Lower lobe of right lung (tissue), 2 donors: ENCODE measurements at regions not wholly inside any gene's neighbourhood (a gene's known extent, or its start where the extent isn't known, plus 50 kb on each side); places are given as distances from the start of the nearest gene placed in this dataset.

Source experiments
- ATAC-seq, 2 donors: fragments of 200-7000 bp; cut with Tn5 transposase; one replicate each; pipeline ENCODE4 v1.9.1; 2020 to 2022; ENCODE audit warnings: mild to moderate bottlenecking in 2 of 2, moderate library complexity in 2 of 2
- DNase-seq: peaks from one replicate; pipeline ENCODE4 v3.0.0-alpha.2; 2020
- H3K27ac ChIP-seq: fragments of 200-600 bp; one replicate; pipeline ENCODE4 v1.8.0; 2022
- H3K27me3 ChIP-seq: fragments of 200-600 bp; one replicate; pipeline ENCODE4 v1.8.0; 2022; ENCODE audit warnings: low read depth
- H3K36me3 ChIP-seq: fragments of 200-600 bp; one replicate; pipeline ENCODE4 v1.8.0; 2022; ENCODE audit warnings: mild to moderate bottlenecking
- H3K4me1 ChIP-seq: fragments of 200-600 bp; one replicate; pipeline ENCODE4 v1.8.0; 2022
- H3K4me3 ChIP-seq: fragments of 200-600 bp; one replicate; pipeline ENCODE4 v1.8.0; 2022; ENCODE audit warnings: mild to moderate bottlenecking
- H3K9me3 ChIP-seq: fragments of 200-600 bp; one replicate; pipeline ENCODE4 v1.8.0; 2022
- intact Hi-C: fragments of 100-400 bp; cut with DNase I; formaldehyde crosslinking; loops from one replicate; pipeline ENCODE4 v1.11.0; 2022
- TF ChIP-seq, protein P1 (sequence below): fragments of 200-600 bp; IDR thresholded peaks from one replicate; pipeline ENCODE4 v1.8.0; 2022; ENCODE audit warnings: antibody characterized with exemption, mild to moderate bottlenecking
- donor health status: DM: no; HTN: yes; CAD: no; lungs with severe emphysema.

DNA sequence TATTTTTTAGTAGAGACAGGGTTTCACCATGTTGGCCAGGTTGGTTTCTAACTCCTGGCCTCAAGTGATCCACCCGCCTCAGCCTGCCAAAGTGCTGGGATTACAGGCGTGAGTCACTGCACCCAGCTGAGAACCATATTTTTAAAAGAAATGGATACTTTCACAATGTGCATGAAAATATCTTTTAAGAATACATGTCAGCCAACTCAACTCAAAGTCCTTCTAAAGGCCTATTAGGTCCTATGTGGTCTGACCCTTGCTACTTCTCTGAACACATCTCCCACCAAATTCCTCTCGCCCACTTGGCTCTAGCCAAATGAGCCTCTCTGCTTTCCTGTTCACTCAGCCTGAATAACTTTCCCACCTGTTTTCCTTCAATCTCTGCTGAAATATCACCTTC is 119.6 kb downstream of the MTX2 start:
- intact Hi-C loops = no loop called here
- Histone ChIP-seq H3K27ac (no peak overlapping the region), H3K9me3 (no peaks in the 10 kb centered on the region), H3K27me3 (no peaks in the 10 kb centered on the region), H3K4me3 (no peak overlapping the region), H3K36me3 (no peaks in the 10 kb centered on the region), H3K4me1 (peaks cover 3% of the 10 kb centered on the region)
- TF ChIP-seq, protein P1, sequence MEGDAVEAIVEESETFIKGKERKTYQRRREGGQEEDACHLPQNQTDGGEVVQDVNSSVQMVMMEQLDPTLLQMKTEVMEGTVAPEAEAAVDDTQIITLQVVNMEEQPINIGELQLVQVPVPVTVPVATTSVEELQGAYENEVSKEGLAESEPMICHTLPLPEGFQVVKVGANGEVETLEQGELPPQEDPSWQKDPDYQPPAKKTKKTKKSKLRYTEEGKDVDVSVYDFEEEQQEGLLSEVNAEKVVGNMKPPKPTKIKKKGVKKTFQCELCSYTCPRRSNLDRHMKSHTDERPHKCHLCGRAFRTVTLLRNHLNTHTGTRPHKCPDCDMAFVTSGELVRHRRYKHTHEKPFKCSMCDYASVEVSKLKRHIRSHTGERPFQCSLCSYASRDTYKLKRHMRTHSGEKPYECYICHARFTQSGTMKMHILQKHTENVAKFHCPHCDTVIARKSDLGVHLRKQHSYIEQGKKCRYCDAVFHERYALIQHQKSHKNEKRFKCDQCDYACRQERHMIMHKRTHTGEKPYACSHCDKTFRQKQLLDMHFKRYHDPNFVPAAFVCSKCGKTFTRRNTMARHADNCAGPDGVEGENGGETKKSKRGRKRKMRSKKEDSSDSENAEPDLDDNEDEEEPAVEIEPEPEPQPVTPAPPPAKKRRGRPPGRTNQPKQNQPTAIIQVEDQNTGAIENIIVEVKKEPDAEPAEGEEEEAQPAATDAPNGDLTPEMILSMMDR = no peak
- DNase-seq (no peak), ATAC-seq (no peak)

DNA sequence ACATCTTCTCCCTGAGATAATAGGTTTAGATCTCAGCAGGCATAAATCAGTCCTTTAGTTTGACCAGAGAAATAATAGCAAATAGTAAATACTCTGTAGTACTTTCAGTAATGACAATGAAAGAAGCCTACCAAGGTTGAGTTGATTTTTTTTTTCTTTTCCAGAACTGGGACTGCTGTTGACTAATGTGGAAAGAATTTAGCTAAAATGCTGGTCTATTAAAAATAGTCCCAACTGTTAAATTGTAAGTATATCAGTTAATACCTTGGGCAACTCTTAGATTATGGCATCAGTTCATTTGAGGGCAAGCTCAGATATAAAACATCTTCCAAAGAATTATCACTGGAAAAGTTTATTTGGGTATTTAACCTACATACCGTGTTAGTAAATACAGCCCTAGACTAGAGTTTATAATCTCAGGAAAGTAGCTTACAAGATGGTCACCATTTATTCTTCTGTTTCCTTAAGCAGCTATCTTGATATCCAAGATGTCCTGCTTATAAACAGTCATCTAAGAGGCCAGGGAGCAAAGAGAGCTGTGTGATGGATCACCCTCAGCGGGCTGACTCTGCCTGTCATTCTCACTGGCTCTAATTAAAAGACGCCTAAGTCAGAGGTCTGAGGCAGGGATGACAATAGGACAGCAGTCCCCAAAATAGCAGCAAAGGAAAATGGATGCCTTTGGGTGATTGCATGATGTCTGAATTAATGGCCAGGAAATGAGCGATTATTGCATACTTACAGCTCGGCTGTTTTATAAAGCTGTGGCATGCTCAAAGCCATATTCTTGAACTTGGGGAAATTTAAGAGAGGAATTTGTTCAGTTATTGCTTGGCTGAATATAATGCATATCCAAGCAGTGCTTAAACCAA is 121.3 kb downstream of the MTX2 start:
- Histone ChIP-seq H3K27me3 (no peaks in the 10 kb centered on the region), H3K4me3 (no peak overlapping the region), H3K27ac (no peak overlapping the region), H3K9me3 (no peaks in the 10 kb centered on the region), H3K4me1 (peaks cover 3% of the 10 kb centered on the region), H3K36me3 (no peaks in the 10 kb centered on the region)
- TF ChIP-seq, protein P1 = no peak
- intact Hi-C loops = no loop called here
- DNase-seq (no peak), ATAC-seq (no peak)

DNA sequence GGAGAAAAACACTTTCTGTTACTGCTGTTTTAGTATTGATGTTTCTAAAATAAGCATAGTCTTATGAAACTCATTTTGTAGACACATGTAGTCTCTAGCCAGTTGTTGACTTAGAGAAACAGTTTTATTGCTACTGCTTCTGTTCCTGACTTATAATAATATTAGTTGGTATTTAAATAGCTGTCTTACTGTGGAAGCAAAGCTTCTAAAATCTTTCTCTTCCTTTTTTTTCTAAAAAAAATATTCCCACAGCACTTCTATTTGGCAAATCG is 121.8 kb downstream of the MTX2 start:
- Histone ChIP-seq H3K36me3 (no peaks in the 10 kb centered on the region), H3K27me3 (no peaks in the 10 kb centered on the region), H3K4me1 (peaks cover 3% of the 10 kb centered on the region), H3K27ac (no peak overlapping the region), H3K4me3 (no peak overlapping the region), H3K9me3 (no peaks in the 10 kb centered on the region)
- ATAC-seq = no peak
- TF ChIP-seq, protein P1 = no peak
- intact Hi-C loops = no loop called here
- no peak for DNase-seq

DNA sequence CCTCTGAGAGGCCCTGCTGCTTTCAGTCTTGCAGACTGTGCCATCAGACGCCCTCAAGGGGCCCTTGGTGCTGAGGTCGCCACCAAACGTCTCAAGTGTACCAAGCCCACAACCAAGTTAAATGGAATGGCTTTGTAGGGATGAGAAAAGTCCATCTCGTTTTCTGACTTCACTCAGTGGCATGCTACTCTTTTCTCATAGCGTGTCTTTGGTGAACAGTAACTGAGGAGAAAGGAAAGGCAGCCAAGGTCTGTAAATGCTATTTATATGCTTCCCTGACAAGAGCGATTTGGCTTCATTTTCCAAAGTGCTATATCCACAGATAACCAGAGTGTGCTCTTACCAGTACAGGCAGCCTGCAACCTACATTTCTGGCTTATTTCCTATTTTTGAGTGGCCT is 123.0 kb downstream of the MTX2 start:
- Histone ChIP-seq H3K4me3 (no peak overlapping the region), H3K36me3 (no peaks in the 10 kb centered on the region), H3K27me3 (no peaks in the 10 kb centered on the region), H3K9me3 (no peaks in the 10 kb centered on the region), H3K27ac (no peak overlapping the region), H3K4me1 (peaks cover 3% of the 10 kb centered on the region)
- intact Hi-C loops = no loop called here
- DNase-seq (no peak), ATAC-seq (peak in 1 of 2 donors; percentile 36)
- TF ChIP-seq, protein P1 = no peak

DNA sequence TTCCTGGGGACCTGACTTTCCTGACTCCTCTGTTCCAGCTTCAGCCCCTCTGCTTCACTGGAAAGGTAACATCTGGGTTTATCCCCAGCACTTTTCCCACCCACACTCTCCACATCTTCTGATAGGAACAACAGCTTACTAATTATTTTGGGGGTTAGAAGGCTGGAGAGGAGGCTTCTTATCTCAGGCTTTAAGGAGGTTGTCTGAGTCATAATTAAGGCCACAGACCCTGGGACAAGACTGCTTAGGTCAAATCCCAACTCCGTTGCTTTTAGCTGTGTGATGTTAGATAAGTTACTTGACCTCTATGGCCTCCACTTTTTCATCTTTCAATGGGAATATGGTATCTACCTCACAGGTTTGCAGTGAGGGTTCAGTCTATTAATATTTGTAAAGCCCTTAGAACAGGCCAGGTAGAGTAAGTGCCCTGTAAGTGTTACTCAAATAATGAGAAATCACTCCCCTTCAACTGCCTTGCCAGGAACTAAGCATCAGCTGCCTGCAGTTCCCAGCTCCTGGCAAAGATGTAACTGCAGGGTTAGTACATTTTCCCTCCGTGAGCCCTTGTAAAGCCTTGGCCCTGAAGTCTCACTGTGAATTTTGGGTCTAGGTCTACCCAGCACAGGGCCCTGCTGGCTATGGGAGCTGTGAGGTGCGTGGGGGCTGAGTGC is 123.6 kb downstream of the MTX2 start:
- peak; percentile 85 to 94 for ATAC-seq

More for the DNA sequence above, 123.6 kb downstream of the MTX2 start:
- intact Hi-C loops = no loop called here
- Histone ChIP-seq H3K27ac (no peak overlapping the region), H3K27me3 (no peaks in the 10 kb centered on the region), H3K4me3 (no peak overlapping the region), H3K9me3 (no peaks in the 10 kb centered on the region), H3K4me1 (peaks cover 3% of the 10 kb centered on the region), H3K36me3 (no peaks in the 10 kb centered on the region)
- TF ChIP-seq, protein P1 = no peak
- DNase-seq = no peak
